Adrenal gland (tissue), 9 donors: ENCODE measurements at regions not wholly inside any gene's neighbourhood (a gene's known extent, or its start where the extent isn't known, plus 50 kb on each side); places are given as distances from the start of the nearest gene placed in this dataset.

ENCODE experiments used
- DNase-seq, 7 donors: peaks; one replicate each; pipeline ENCODE4 v3.0.0-alpha.2; 2019 to 2020
- H3K27ac ChIP-seq, 5 donors: fragments of 200-600 bp; sonication (generic) in 4 of 5; 1 replicate in 3 of 5; 2 replicates in 2 of 5; pipeline versions ENCODE4 v1.5.1 to v1.8.0; 2016 to 2020; ENCODE audit warnings: mild to moderate bottlenecking in 1 of 5
- H3K27me3 ChIP-seq: fragments of 200-600 bp; 2 replicates; pipeline ENCODE4 v1.8.0; 2021
- H3K36me3 ChIP-seq, 2 donors: fragments of 200-600 bp; replicated peaks in 1 of 2; 1 replicate in 1 of 2; 2 replicates in 1 of 2; pipeline versions ENCODE4 v1.5.1 to v1.8.0; 2018 to 2022
- H3K4me1 ChIP-seq, 2 donors: fragments of 200-600 bp; replicated peaks in 1 of 2; 1 replicate in 1 of 2; 2 replicates in 1 of 2; pipeline versions ENCODE4 v1.5.1 to v1.8.0; 2018 to 2021
- H3K4me3 ChIP-seq, 4 donors: fragments of 200-600 bp; sonication (generic) in 3 of 4; one replicate each; pipeline ENCODE4 v1.5.1; 2016 to 2018
- H3K9me3 ChIP-seq, 3 donors: fragments of 200-600 bp; sonication (generic) in 1 of 3; replicated peaks in 1 of 3; 1 replicate in 2 of 3; 2 replicates in 1 of 3; pipeline versions ENCODE4 v1.5.1 to v1.8.0; 2016 to 2021
- POLR2A ChIP-seq, 2 donors: fragments of 450-650 bp; IDR thresholded peaks; one replicate each; pipeline ENCODE4 v1.6.1; 2017; ENCODE audit warnings: antibody characterized with exemption in 2 of 2, mild to moderate bottlenecking in 2 of 2, moderate library complexity in 1 of 2
- whole genome bisulfite sequencing, 4 donors: extraction: QIAGEN DNeasy Blood & Tissue Kit in 2 of 4; methylation state at CpG; one replicate each; pipeline versions ENCODE4 v1.1.5 to v1.1.7; 2013 to 2017; 5-methylcytosine and 5-hydroxymethylcytosine counted together
- intact Hi-C, 2 donors: fragments of 100-400 bp; cut with DNase I; formaldehyde crosslinking; loops; one replicate each; pipeline versions ENCODE4 v1.14.1 to v1.15.0; 2022 to 2023
- TF ChIP-seq, protein P1 (sequence below), 6 experiments: fragments of 450-650 bp in 4 of 6; fragments of 200-600 bp in 2 of 6; sonication (generic) in 1 of 6; IDR thresholded peaks; 1 replicate in 5 of 6; 2 replicates in 1 of 6; pipeline versions ENCODE4 v1.5.1 to v1.8.0; 2016 to 2021; ENCODE audit warnings: antibody characterized with exemption in 6 of 6, mild to moderate bottlenecking in 2 of 6, moderate library complexity in 1 of 6
- donor health status: healthy with polysubstance abuse.
- donor health status: Bipolar disorder and iron deficiency.
- donor health status: DM: yes; HTN: yes; CAD: no.
- donor health status: DM: no; HTN: no; CAD: no.
- donor health status: DM: no; HTN: no; CAD: no.

GRCh38 chr2:189382668-189383067 lies 58.6 kb upstream of the WDR75 start:
- no peak overlapping the region for H3K27ac ChIP-seq
- intact Hi-C loops, result no loop called here
- no peak for TF ChIP-seq POLR2A (IDR thresholded peaks at IDR 0.05)
- TF ChIP-seq, protein P1, sequence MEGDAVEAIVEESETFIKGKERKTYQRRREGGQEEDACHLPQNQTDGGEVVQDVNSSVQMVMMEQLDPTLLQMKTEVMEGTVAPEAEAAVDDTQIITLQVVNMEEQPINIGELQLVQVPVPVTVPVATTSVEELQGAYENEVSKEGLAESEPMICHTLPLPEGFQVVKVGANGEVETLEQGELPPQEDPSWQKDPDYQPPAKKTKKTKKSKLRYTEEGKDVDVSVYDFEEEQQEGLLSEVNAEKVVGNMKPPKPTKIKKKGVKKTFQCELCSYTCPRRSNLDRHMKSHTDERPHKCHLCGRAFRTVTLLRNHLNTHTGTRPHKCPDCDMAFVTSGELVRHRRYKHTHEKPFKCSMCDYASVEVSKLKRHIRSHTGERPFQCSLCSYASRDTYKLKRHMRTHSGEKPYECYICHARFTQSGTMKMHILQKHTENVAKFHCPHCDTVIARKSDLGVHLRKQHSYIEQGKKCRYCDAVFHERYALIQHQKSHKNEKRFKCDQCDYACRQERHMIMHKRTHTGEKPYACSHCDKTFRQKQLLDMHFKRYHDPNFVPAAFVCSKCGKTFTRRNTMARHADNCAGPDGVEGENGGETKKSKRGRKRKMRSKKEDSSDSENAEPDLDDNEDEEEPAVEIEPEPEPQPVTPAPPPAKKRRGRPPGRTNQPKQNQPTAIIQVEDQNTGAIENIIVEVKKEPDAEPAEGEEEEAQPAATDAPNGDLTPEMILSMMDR (IDR thresholded peaks at IDR 0.05), result no peak
- DNase-seq, result no peak
- no peak overlapping the region for H3K4me3 ChIP-seq
- no peaks in the 10 kb centered on the region for H3K9me3 ChIP-seq
- H3K27me3 ChIP-seq, result no peaks in the 10 kb centered on the region
- H3K4me1 ChIP-seq, result no peaks in the 10 kb centered on the region
- no peaks in the 10 kb centered on the region for H3K36me3 ChIP-seq

DNA sequence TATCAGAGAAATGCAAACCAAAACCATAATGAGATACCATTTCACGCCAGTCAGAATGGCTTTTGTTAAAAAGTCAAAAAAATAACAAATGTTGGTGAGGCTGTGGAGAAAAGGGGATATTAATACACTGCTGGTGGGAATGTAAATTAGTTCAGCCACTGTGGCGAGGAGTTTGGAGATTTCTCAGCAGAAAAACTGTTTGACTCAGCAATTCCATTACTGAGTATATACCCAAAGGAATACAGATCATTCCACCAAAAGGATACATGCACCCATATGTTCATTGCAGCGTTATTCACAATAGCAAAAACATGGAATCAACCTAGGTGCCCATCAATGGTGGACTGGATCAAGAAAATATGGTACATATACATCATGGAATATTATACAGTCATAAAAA lies 54.5 kb upstream of the WDR75 start:
- intact Hi-C loops, result no loop called here
- H3K4me3 ChIP-seq, result no peak overlapping the region
- 86 to 94% (median 89%) methylated on average over 3 of the region's 3 CpGs for WGBS, 4 donors
- no peaks in the 10 kb centered on the region for H3K36me3 ChIP-seq
- no peak for TF ChIP-seq POLR2A (IDR thresholded peaks at IDR 0.05)
- TF ChIP-seq, protein P1 (IDR thresholded peaks at IDR 0.05), result no peak
- H3K27me3 ChIP-seq, result no peaks in the 10 kb centered on the region
- no peak for DNase-seq
- H3K27ac ChIP-seq, result no peak overlapping the region
- no peaks in the 10 kb centered on the region for H3K9me3 ChIP-seq
- no peaks in the 10 kb centered on the region for H3K4me1 ChIP-seq

DNA sequence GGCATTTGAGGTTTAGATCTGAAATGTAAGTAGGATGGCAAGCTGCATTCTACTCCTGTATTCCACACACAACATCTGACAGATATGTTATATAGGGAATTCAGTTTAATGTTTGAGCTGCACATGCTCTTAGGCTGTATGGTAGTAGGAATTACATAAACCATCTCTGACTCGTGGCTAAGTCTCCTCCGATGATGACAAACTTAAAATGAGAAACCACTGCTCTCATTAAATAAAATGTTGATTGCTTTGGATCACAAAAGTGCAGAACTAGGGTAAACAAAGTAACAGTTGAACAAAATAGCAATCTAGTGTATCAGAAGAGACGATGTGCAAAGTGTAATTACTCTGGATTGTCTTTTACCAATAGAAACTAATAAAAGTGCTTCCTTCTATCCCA lies 50.1 kb upstream of the WDR75 start:
- Histone ChIP-seq H3K9me3 (no peaks in the 10 kb centered on the region), H3K36me3 (no peaks in the 10 kb centered on the region), H3K27ac (no peak overlapping the region), H3K4me3 (no peak overlapping the region), H3K27me3 (no peaks in the 10 kb centered on the region), H3K4me1 (peaks cover 0 to 9% of the 10 kb centered on the region in 2 donors)
- DNase-seq, result no peak
- 81 to 91% (median 83%) methylated on average over 3 of the region's 3 CpGs for WGBS, 4 donors
- TF ChIP-seq, protein P1 (IDR thresholded peaks at IDR 0.05), result no peak
- intact Hi-C loops, result no loop called here
